SK-N-SH (cell line): ENCODE measurements at regions not wholly inside any gene's neighbourhood (a gene's known extent, or its start where the extent isn't known, plus 50 kb on each side); places are given as distances from the start of the nearest gene placed in this dataset.

Experiments used
- CTCF ChIA-PET: fragments of 300-600, 350-600 bp; formaldehyde crosslinking; extraction: SDS; loops from one replicate; lab custom pipeline; 2021; lab: Yijun Ruan, JAX
- POLR2A ChIA-PET: fragments of 350-600 bp; sonication (Branson Sonifier 250); formaldehyde crosslinking; extraction: SDS; loops from one replicate; lab custom pipeline; 2020; ENCODE audit warnings: antibody characterized with exemption, inconsistent platforms; lab: Yijun Ruan, JAX
- DNase-seq: peaks from one replicate; pipeline ENCODE4 v3.0.0; 2012
- H2AFZ ChIP-seq: fragments of 200-600 bp; sonication (generic); 2 replicates; pipeline ENCODE4 v1.8.1; 2016; ENCODE audit warnings: antibody characterized with exemption, mild to moderate bottlenecking, low read depth
- H3F3A ChIP-seq: fragments of 200-600 bp; sonication (generic); replicated peaks from 2 replicates; pipeline ENCODE3; 2016; ENCODE audit warnings: antibody characterized with exemption, mild to moderate bottlenecking; ENCODE audit not compliant: insufficient read depth
- H3K27ac ChIP-seq, 2 experiments: fragments of 200-500 bp in 1 of 2; fragments of 200-600 bp in 1 of 2; sonication (Bioruptor generic) in 1 of 2; sonication (generic), shearing (Covaris generic) in 1 of 2; 2 replicates each; pipeline versions ENCODE4 v1.5.1 to v1.6.1; 2014 to 2016; ENCODE audit warnings: low read depth in 2 of 2, inconsistent platforms in 1 of 2, low read length in 1 of 2, mild to moderate bottlenecking in 1 of 2, mixed read lengths in 1 of 2
- H3K27me3 ChIP-seq: fragments of 200-600 bp; sonication (generic), shearing (Covaris generic); 2 replicates; pipeline ENCODE4 v1.6.1; 2016; ENCODE audit warnings: mixed run types; ENCODE audit not compliant: insufficient read depth
- H3K36me3 ChIP-seq, 2 experiments: fragments of 200-500 bp in 1 of 2; fragments of 200-600 bp in 1 of 2; sonication (Bioruptor generic) in 1 of 2; sonication (generic) in 1 of 2; replicated peaks in 1 of 2; 2 replicates each; pipeline versions ENCODE3 to v1.5.1; 2014 to 2016; ENCODE audit warnings: low read length in 1 of 2, mild to moderate bottlenecking in 1 of 2; ENCODE audit not compliant: insufficient read depth in 2 of 2, control insufficient read depth in 1 of 2
- H3K4me1 ChIP-seq, 2 experiments: fragments of 200-500 bp in 1 of 2; fragments of 200-600 bp in 1 of 2; sonication (Bioruptor generic) in 1 of 2; sonication (generic), shearing (Covaris generic) in 1 of 2; 2 replicates each; pipeline versions ENCODE4 v1.5.1 to v1.6.1; 2014 to 2016; ENCODE audit warnings: low read depth in 1 of 2, low read length in 1 of 2, mixed run types in 1 of 2; ENCODE audit not compliant: insufficient read depth in 2 of 2, control insufficient read depth in 1 of 2
- H3K4me2 ChIP-seq: fragments of 200-600 bp; sonication (generic), shearing (Covaris generic); 2 replicates; pipeline ENCODE4 v1.6.1; 2017; ENCODE audit warnings: mixed run types
- H3K4me3 ChIP-seq, 2 experiments: fragments of 200-500 bp in 1 of 2; fragments of 200-600 bp in 1 of 2; sonication (Bioruptor generic) in 1 of 2; sonication (generic), shearing (Covaris generic) in 1 of 2; 2 replicates each; pipeline versions ENCODE4 v1.5.1 to v1.8.1; 2014 to 2016; ENCODE audit warnings: low read depth in 2 of 2, inconsistent platforms in 1 of 2, low read length in 1 of 2, mild to moderate bottlenecking in 1 of 2, mixed read lengths in 1 of 2, moderate library complexity in 1 of 2
- H3K79me2 ChIP-seq: fragments of 200-600 bp; sonication (generic); 2 replicates; pipeline ENCODE4 v1.8.1; 2017; ENCODE audit warnings: mild to moderate bottlenecking; ENCODE audit not compliant: insufficient read depth
- H3K9ac ChIP-seq: fragments of 200-600 bp; sonication (generic); 2 replicates; pipeline ENCODE4 v1.6.1; 2017; ENCODE audit warnings: mixed run types
- H3K9me2 ChIP-seq: fragments of 200-600 bp; sonication (generic); 2 replicates; pipeline ENCODE4 v1.6.1; 2017; ENCODE audit warnings: mixed run types
- H3K9me3 ChIP-seq: fragments of 200-600 bp; sonication (generic); 2 replicates; pipeline ENCODE4 v1.6.1; 2017; ENCODE audit warnings: mixed run types, mild to moderate bottlenecking, moderate library complexity
- H4K20me1 ChIP-seq: fragments of 200-600 bp; sonication (generic); 2 replicates; pipeline ENCODE4 v1.6.1; 2017; ENCODE audit warnings: mild to moderate bottlenecking, mixed run types; ENCODE audit not compliant: insufficient read depth
- CHD2 ChIP-seq: fragments of 150-350 bp; IDR thresholded peaks from 2 replicates; pipeline ENCODE4 v1.6.1; 2018; ENCODE audit warnings: low read length; ENCODE audit not compliant: partially characterized antibody
- EP300 ChIP-seq, 2 experiments: IDR thresholded peaks; 2 replicates each; pipeline versions ENCODE4 v1.4.0 to v1.6.1; 2012; ENCODE audit warnings: borderline replicate concordance in 1 of 2, low read depth in 1 of 2, low read length in 1 of 2
- FOSL2 ChIP-seq: IDR thresholded peaks from 2 replicates; pipeline ENCODE4 v1.4.0; 2012; ENCODE audit warnings: low read depth, mild to moderate bottlenecking, moderate library complexity, borderline replicate concordance
- FOXM1 ChIP-seq: IDR thresholded peaks from 2 replicates; pipeline ENCODE4 v1.4.0; 2012; ENCODE audit warnings: low read depth, mild to moderate bottlenecking
- GATA2 ChIP-seq: sonication (generic); formaldehyde crosslinking; IDR thresholded peaks from 2 replicates; pipeline ENCODE4 v1.5.0; 2020; ENCODE audit warnings: mild to moderate bottlenecking, missing genetic modification reagents
- MEF2A ChIP-seq: IDR thresholded peaks from 2 replicates; pipeline ENCODE4 v1.4.0; 2012; ENCODE audit warnings: low read depth, borderline replicate concordance
- MXI1 ChIP-seq: IDR thresholded peaks from 2 replicates; pipeline ENCODE4 v1.6.1; 2012; ENCODE audit warnings: mild to moderate bottlenecking, low read depth, low read length, improper control_type of control experiment
- NFIC ChIP-seq: IDR thresholded peaks from 2 replicates; pipeline ENCODE4 v1.4.0; 2012; ENCODE audit warnings: borderline replicate concordance
- NRF1 ChIP-seq: IDR thresholded peaks from 2 replicates; pipeline ENCODE4 v1.6.1; 2012; ENCODE audit warnings: low read depth, mild to moderate bottlenecking, low read length
- SIN3A ChIP-seq: IDR thresholded peaks from 2 replicates; pipeline ENCODE4 v1.6.1; 2012; ENCODE audit warnings: low read depth, mild to moderate bottlenecking, low read length, moderate library complexity, borderline replicate concordance
- SMC3 ChIP-seq: IDR thresholded peaks from 2 replicates; pipeline ENCODE4 v1.6.1; 2012; ENCODE audit warnings: low read depth, low read length, improper control_type of control experiment
- TAF1 ChIP-seq: IDR thresholded peaks from 2 replicates; pipeline ENCODE4 v1.6.1; 2012; ENCODE audit warnings: low read depth, mild to moderate bottlenecking, low read length, moderate library complexity, borderline replicate concordance
- YY1 ChIP-seq: IDR thresholded peaks from 2 replicates; pipeline ENCODE4 v1.4.0; 2012; ENCODE audit warnings: low read depth, mild to moderate bottlenecking
- WGBS: methylation state at CpG from one replicate; pipeline ENCODE4 v1.1.6; 2017; ENCODE audit warnings: low lambda C conversion rate; 5-methylcytosine and 5-hydroxymethylcytosine counted together
- TF ChIP-seq, protein P1 (sequence below): IDR thresholded peaks from 2 replicates; pipeline ENCODE4; 2012
- TF ChIP-seq, protein P2 (sequence below): IDR thresholded peaks from 2 replicates; pipeline ENCODE4 v1.4.0; 2012; ENCODE audit warnings: low read depth
- TF ChIP-seq, protein P3 (sequence below): IDR thresholded peaks from 2 replicates; pipeline ENCODE4 v1.4.0; 2012; ENCODE audit warnings: low read depth, borderline replicate concordance
- TF ChIP-seq, protein P4 (sequence below): IDR thresholded peaks from 2 replicates; pipeline ENCODE4 v1.4.0; 2012; ENCODE audit warnings: low read depth, borderline replicate concordance

DNA sequence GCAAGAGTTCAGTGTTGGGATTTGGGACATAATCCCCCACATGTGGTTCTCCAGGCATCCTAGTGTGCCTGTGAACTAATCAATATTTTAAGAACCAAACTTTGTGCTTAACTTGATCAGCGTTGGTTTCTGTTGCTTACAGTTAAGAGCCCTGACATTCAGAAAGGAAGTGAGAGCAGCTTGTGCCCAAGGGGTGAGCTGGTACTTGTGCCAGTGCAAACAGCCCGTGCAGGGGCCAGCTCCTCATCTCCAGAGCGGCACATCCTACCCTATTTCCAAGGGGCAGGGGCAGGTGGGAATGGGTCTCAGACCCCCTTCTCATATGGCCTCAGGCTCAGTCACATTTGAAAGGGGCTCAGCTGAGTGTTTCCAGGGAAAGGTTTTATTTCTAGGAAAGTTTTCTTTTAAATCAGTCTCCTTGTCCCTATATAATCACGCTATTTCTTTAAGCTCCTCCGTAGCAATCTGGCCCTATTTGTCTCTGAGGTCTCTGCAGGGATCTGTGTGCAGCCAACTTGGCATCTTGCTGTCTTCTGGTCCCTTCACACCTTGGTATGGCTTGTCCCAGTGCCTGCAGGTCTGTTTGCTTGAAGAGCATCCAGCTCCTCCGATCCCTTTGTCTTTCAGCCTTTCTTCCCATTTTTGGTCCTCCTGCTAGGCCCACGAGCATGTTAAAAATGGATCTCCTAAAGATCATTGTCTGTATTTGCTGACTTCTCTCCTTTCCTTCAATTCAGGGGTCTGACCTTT lies 358.9 kb downstream of the HRH4 start:
- Histone ChIP-seq H3K27ac (no peak overlapping the region), H3K79me2 (no peaks in the 10 kb centered on the region), H3K9ac (no peak overlapping the region), H3K27me3 (no peaks in the 10 kb centered on the region), H3K9me3 (no peaks in the 10 kb centered on the region), H3F3A (no peaks in the 10 kb centered on the region), H3K36me3 (no peaks in the 10 kb centered on the region), H3K9me2 (no peaks in the 10 kb centered on the region), H3K4me2 (no peak overlapping the region), H4K20me1 (no peaks in the 10 kb centered on the region)
- POLR2A ChIA-PET, result no interaction called here
- TF ChIP-seq, protein P1, sequence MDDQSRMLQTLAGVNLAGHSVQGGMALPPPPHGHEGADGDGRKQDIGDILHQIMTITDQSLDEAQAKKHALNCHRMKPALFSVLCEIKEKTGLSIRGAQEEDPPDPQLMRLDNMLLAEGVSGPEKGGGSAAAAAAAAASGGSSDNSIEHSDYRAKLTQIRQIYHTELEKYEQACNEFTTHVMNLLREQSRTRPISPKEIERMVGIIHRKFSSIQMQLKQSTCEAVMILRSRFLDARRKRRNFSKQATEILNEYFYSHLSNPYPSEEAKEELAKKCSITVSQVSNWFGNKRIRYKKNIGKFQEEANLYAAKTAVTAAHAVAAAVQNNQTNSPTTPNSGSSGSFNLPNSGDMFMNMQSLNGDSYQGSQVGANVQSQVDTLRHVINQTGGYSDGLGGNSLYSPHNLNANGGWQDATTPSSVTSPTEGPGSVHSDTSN, result no peak
- TF ChIP-seq MEF2A, result no peak
- TF ChIP-seq NFIC, result no peak
- TF ChIP-seq MXI1, result no peak
- TF ChIP-seq, protein P2, sequence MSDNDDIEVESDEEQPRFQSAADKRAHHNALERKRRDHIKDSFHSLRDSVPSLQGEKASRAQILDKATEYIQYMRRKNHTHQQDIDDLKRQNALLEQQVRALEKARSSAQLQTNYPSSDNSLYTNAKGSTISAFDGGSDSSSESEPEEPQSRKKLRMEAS, result no peak
- no peak for TF ChIP-seq NRF1
- no peak for TF ChIP-seq YY1
- TF ChIP-seq, protein P3, sequence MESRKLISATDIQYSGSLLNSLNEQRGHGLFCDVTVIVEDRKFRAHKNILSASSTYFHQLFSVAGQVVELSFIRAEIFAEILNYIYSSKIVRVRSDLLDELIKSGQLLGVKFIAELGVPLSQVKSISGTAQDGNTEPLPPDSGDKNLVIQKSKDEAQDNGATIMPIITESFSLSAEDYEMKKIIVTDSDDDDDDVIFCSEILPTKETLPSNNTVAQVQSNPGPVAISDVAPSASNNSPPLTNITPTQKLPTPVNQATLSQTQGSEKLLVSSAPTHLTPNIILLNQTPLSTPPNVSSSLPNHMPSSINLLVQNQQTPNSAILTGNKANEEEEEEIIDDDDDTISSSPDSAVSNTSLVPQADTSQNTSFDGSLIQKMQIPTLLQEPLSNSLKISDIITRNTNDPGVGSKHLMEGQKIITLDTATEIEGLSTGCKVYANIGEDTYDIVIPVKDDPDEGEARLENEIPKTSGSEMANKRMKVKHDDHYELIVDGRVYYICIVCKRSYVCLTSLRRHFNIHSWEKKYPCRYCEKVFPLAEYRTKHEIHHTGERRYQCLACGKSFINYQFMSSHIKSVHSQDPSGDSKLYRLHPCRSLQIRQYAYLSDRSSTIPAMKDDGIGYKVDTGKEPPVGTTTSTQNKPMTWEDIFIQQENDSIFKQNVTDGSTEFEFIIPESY, result no peak
- TF ChIP-seq GATA2 (CRISPR knock-in tag), result no peak
- no peak for TF ChIP-seq SMC3
- no peak for TF ChIP-seq SIN3A
- TF ChIP-seq EP300 (IDR thresholded peaks at IDR 0.05; ENCODE audit: borderline replicate concordance in 1 of 2, low read depth in 1 of 2, low read length in 1 of 2), result no peak
- no peak for TF ChIP-seq FOSL2
- no peak for TF ChIP-seq FOXM1
- no peak for TF ChIP-seq CHD2
- TF ChIP-seq TAF1, result no peak
- TF ChIP-seq, protein P4, sequence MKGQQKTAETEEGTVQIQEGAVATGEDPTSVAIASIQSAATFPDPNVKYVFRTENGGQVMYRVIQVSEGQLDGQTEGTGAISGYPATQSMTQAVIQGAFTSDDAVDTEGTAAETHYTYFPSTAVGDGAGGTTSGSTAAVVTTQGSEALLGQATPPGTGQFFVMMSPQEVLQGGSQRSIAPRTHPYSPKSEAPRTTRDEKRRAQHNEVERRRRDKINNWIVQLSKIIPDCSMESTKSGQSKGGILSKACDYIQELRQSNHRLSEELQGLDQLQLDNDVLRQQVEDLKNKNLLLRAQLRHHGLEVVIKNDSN, result no peak
- TF ChIP-seq, all 33 proteins: peak for 0
- 50% methylated on average over 7 of the region's 7 CpGs for WGBS
- CTCF ChIA-PET, result interaction anchor here (0.6 kb wide), 2 partner anchors 20 to 42 kb away, joined by 3 read pairs; no protein-coding TSS in a partner anchor
- H2AFZ ChIP-seq, result no peak overlapping the region
- H3K4me3 ChIP-seq, result no peak overlapping the region
- no peak for DNase-seq
- peaks cover 0 to 19% of the 10 kb centered on the region in 2 experiments; a peak in 2 of 4 replicates for H3K4me1 ChIP-seq
